HCT116 (cell line): ENCODE measurements at regions not wholly inside any gene's neighbourhood (a gene's known extent, or its start where the extent isn't known, plus 50 kb on each side); places are given as distances from the start of the nearest gene placed in this dataset.

Experiments used
- CEBPB ChIP-seq: IDR thresholded peaks from 2 replicates; pipeline ENCODE4 v1.6.1; 2012; ENCODE audit warnings: low read depth
- RAD21 ChIP-seq: IDR thresholded peaks from 2 replicates; pipeline ENCODE4 v1.6.1; 2012; ENCODE audit warnings: low read depth, mild to moderate bottlenecking
- TF ChIP-seq, protein P1 (sequence below), 3 experiments: fragments of 200-600 bp in 1 of 3; sonication (generic) in 1 of 3; IDR thresholded peaks in 2 of 3; conservative IDR thresholded peaks in 1 of 3; 2 replicates each; pipeline ENCODE4 v1.5.1; 2012 to 2017; ENCODE audit warnings: low read depth in 2 of 3, low read length in 2 of 3, antibody characterized with exemption in 1 of 3, borderline replicate concordance in 1 of 3, control low read depth in 1 of 3, mild to moderate bottlenecking in 1 of 3, mixed read lengths in 1 of 3, mixed run types in 1 of 3, moderate library complexity in 1 of 3; ENCODE audit not compliant: insufficient read depth in 1 of 3

DNA sequence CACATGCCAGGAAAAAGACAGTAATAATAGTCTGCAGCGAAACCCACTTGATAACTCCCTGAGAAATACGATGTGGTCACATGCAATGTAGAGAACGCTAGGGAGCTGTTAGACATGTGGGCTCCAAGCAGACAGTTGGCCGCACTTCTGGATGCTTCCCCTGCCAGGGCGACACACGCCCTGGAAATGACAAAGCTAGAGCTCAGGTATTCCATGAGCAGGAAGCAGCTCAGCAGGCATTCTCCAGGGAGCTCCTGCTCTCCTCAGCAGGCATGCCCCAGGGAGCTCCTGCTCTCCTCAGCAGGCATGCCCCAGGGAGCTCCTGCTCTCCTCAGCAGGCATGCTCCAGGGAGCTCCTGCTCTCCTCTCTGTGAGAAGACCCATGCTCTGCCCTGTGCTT is 52.4 kb upstream of the NXT1 start:
- TF ChIP-seq, protein P1, sequence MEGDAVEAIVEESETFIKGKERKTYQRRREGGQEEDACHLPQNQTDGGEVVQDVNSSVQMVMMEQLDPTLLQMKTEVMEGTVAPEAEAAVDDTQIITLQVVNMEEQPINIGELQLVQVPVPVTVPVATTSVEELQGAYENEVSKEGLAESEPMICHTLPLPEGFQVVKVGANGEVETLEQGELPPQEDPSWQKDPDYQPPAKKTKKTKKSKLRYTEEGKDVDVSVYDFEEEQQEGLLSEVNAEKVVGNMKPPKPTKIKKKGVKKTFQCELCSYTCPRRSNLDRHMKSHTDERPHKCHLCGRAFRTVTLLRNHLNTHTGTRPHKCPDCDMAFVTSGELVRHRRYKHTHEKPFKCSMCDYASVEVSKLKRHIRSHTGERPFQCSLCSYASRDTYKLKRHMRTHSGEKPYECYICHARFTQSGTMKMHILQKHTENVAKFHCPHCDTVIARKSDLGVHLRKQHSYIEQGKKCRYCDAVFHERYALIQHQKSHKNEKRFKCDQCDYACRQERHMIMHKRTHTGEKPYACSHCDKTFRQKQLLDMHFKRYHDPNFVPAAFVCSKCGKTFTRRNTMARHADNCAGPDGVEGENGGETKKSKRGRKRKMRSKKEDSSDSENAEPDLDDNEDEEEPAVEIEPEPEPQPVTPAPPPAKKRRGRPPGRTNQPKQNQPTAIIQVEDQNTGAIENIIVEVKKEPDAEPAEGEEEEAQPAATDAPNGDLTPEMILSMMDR (IDR thresholded peaks at IDR 0.05 in 2 of 3, conservative IDR thresholded peaks at IDR 0.05 in 1 of 3; ENCODE audit: borderline replicate concordance in 1 of 3, insufficient read depth in 1 of 3, low read depth in 2 of 3, low read length in 2 of 3): no peak
- TF ChIP-seq RAD21: no peak
- no peak for TF ChIP-seq CEBPB
